Muscle layer of duodenum (tissue), 2 donors: ENCODE measurements at regions not wholly inside any gene's neighbourhood (a gene's known extent, or its start where the extent isn't known, plus 50 kb on each side); places are given as distances from the start of the nearest gene placed in this dataset.

Experiments used
- H3K27ac ChIP-seq: one replicate; pipeline ENCODE4 v1.7.0; 2013; ENCODE audit warnings: mild to moderate bottlenecking, low read length
- H3K27me3 ChIP-seq: one replicate; pipeline ENCODE4 v1.7.0; 2013; ENCODE audit warnings: low read depth, mild to moderate bottlenecking, control low read depth, low read length
- H3K36me3 ChIP-seq, 2 donors: one replicate each; pipeline ENCODE4 v1.7.0; 2013; ENCODE audit warnings: low read length in 2 of 2, control low read depth in 1 of 2, mild to moderate bottlenecking in 1 of 2; ENCODE audit not compliant: insufficient read depth in 2 of 2, control insufficient read depth in 1 of 2
- H3K4me1 ChIP-seq, 2 donors: one replicate each; pipeline ENCODE4 v1.7.0; 2013; ENCODE audit warnings: low read length in 2 of 2, mild to moderate bottlenecking in 2 of 2, control low read depth in 1 of 2, moderate library complexity in 1 of 2; ENCODE audit not compliant: insufficient read depth in 2 of 2, control insufficient read depth in 1 of 2
- H3K4me3 ChIP-seq, 2 donors: one replicate each; pipeline ENCODE4 v1.7.0; 2013; ENCODE audit warnings: low read length in 2 of 2, low read depth in 1 of 2, mild to moderate bottlenecking in 1 of 2
- H3K9me3 ChIP-seq, 2 donors: one replicate each; pipeline ENCODE4 v1.7.0; 2013; ENCODE audit warnings: low read length in 2 of 2, control low read depth in 1 of 2, mild to moderate bottlenecking in 1 of 2; ENCODE audit not compliant: control insufficient read depth in 1 of 2
- donor health status: healthy.

GRCh38 chr13:80973721-80974120, 632.8 kb upstream of the SPRY2 start:
- Histone ChIP-seq H3K36me3 (no peaks in the 10 kb centered on the region), H3K4me1 (no peaks in the 10 kb centered on the region), H3K9me3 (no peaks in the 10 kb centered on the region), H3K4me3 (no peak overlapping the region), H3K27me3 (no peaks in the 10 kb centered on the region), H3K27ac (no peak overlapping the region)

GRCh38 chr13:80972857-80973478, 632.0 kb upstream of the SPRY2 start:
- Histone ChIP-seq H3K27me3 (no peaks in the 10 kb centered on the region), H3K9me3 (no peaks in the 10 kb centered on the region)

GRCh38 chr13:80965097-80965496, 624.2 kb upstream of the SPRY2 start:
- Histone ChIP-seq H3K4me3 (no peak overlapping the region), H3K27me3 (no peaks in the 10 kb centered on the region), H3K36me3 (no peaks in the 10 kb centered on the region), H3K4me1 (no peaks in the 10 kb centered on the region), H3K9me3 (no peaks in the 10 kb centered on the region), H3K27ac (no peak overlapping the region)

More at GRCh38 chr13:80972857-80973478, 632.0 kb upstream of the SPRY2 start:
- Histone ChIP-seq H3K4me3 (no peak overlapping the region), H3K27ac (no peak overlapping the region), H3K36me3 (no peaks in the 10 kb centered on the region), H3K4me1 (no peaks in the 10 kb centered on the region)

- no peaks in the 10 kb centered on the region for H3K36me3 ChIP-seq
- H3K27ac ChIP-seq, result no peak overlapping the region
- H3K4me3 ChIP-seq, result no peak overlapping the region
- H3K27me3 ChIP-seq, result no peaks in the 10 kb centered on the region
- H3K9me3 ChIP-seq, result no peaks in the 10 kb centered on the region
- no peaks in the 10 kb centered on the region for H3K4me1 ChIP-seq
Measured at GRCh38 chr13:80962855-80963254, 621.9 kb upstream of the SPRY2 start.

- Histone ChIP-seq H3K9me3 (no peaks in the 10 kb centered on the region), H3K27ac (no peak overlapping the region), H3K27me3 (no peaks in the 10 kb centered on the region), H3K4me1 (no peaks in the 10 kb centered on the region), H3K36me3 (no peaks in the 10 kb centered on the region), H3K4me3 (no peak overlapping the region)
Measured at GRCh38 chr13:80962173-80962572, 621.2 kb upstream of the SPRY2 start.

GRCh38 chr13:80957019-80957655, 616.2 kb upstream of the SPRY2 start:
- Histone ChIP-seq H3K4me1 (no peaks in the 10 kb centered on the region), H3K27me3 (no peaks in the 10 kb centered on the region), H3K27ac (no peak overlapping the region), H3K36me3 (no peaks in the 10 kb centered on the region), H3K9me3 (no peaks in the 10 kb centered on the region), H3K4me3 (no peak overlapping the region)

- Histone ChIP-seq H3K4me3 (no peak overlapping the region), H3K4me1 (no peaks in the 10 kb centered on the region), H3K27me3 (no peaks in the 10 kb centered on the region), H3K9me3 (no peaks in the 10 kb centered on the region), H3K27ac (no peak overlapping the region), H3K36me3 (no peaks in the 10 kb centered on the region)
Measured at GRCh38 chr13:80955501-80955900, 614.6 kb upstream of the SPRY2 start.

- Histone ChIP-seq H3K9me3 (no peaks in the 10 kb centered on the region), H3K4me1 (no peaks in the 10 kb centered on the region), H3K36me3 (no peaks in the 10 kb centered on the region), H3K27ac (no peak overlapping the region), H3K27me3 (no peaks in the 10 kb centered on the region), H3K4me3 (no peak overlapping the region)
Measured at GRCh38 chr13:80952158-80952557, 611.2 kb upstream of the SPRY2 start.

GRCh38 chr13:80946008-80946802, 605.3 kb upstream of the SPRY2 start:
- no peaks in the 10 kb centered on the region for H3K9me3 ChIP-seq
- H3K4me1 ChIP-seq, result no peaks in the 10 kb centered on the region
- H3K4me3 ChIP-seq, result no peak overlapping the region
- H3K36me3 ChIP-seq, result no peaks in the 10 kb centered on the region
- H3K27me3 ChIP-seq, result no peaks in the 10 kb centered on the region
- no peak overlapping the region for H3K27ac ChIP-seq

GRCh38 chr13:80945328-80945727, 604.4 kb upstream of the SPRY2 start:
- Histone ChIP-seq H3K36me3 (no peaks in the 10 kb centered on the region), H3K4me1 (no peaks in the 10 kb centered on the region), H3K27me3 (no peaks in the 10 kb centered on the region), H3K4me3 (no peak overlapping the region), H3K27ac (no peak overlapping the region), H3K9me3 (no peaks in the 10 kb centered on the region)

- Histone ChIP-seq H3K4me3 (no peak overlapping the region), H3K4me1 (no peaks in the 10 kb centered on the region), H3K9me3 (no peaks in the 10 kb centered on the region), H3K27ac (no peak overlapping the region), H3K36me3 (no peaks in the 10 kb centered on the region), H3K27me3 (no peaks in the 10 kb centered on the region)
Measured at GRCh38 chr13:80939581-80939980, 598.7 kb upstream of the SPRY2 start.
